CD4-positive, alpha-beta T cell treated with Interferon gamma for 1 hour (primary cell): ENCODE measurements at regions not wholly inside any gene's neighbourhood (a gene's known extent, or its start where the extent isn't known, plus 50 kb on each side); places are given as distances from the start of the nearest gene placed in this dataset.

Experiments
- DNase-seq: peaks from one replicate; pipeline ENCODE4 v3.0.0-alpha.2; 2020

DNA sequence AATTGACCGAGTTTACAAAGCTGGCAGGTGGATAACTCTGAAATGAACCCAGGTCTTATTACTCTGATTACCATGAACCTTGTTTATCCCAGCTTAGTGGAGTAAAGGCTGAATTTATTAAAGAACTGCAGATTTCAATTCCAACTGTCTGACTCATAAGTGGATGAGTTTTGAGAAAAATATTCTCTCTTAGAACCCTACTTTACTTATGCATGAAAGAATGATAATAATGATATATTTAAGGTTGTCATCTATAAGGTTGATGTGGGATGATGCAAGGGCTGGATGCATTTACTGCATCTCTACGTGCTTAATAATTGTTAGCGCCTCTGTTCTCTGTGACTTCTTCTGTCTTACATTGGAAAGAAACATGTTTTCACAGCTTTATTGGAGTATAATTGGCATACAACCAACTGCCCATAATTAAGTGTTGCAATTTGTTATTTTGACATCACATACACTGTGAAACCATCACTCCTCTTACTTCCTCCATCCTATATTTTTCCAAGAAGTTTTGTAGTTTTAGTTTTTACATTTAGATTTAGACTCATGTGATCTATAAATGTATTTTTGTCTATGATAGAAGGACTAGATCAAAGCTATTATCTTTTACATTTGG, 771.2 kb upstream of the ARRDC4 start:
- no peak for DNase-seq

DNA sequence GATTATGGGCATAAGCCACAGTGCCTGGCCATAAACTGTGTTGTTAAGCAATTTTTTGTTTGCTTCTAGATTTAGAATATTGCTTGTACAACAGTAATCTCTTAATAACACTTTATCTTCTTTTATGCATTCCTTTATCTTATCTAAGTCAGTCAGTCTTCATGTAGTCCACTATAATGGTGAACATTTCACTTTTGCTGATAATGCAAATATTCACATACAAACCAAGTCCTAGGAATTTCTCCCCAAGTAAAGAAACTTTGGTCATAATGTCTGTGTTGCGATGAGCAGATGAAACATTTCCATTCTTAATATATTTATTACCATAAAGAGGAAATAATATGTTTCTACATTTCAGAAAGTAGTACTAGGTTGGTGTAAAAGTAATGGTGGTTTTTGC, 765.8 kb upstream of the ARRDC4 start:
- no peak for DNase-seq

DNA sequence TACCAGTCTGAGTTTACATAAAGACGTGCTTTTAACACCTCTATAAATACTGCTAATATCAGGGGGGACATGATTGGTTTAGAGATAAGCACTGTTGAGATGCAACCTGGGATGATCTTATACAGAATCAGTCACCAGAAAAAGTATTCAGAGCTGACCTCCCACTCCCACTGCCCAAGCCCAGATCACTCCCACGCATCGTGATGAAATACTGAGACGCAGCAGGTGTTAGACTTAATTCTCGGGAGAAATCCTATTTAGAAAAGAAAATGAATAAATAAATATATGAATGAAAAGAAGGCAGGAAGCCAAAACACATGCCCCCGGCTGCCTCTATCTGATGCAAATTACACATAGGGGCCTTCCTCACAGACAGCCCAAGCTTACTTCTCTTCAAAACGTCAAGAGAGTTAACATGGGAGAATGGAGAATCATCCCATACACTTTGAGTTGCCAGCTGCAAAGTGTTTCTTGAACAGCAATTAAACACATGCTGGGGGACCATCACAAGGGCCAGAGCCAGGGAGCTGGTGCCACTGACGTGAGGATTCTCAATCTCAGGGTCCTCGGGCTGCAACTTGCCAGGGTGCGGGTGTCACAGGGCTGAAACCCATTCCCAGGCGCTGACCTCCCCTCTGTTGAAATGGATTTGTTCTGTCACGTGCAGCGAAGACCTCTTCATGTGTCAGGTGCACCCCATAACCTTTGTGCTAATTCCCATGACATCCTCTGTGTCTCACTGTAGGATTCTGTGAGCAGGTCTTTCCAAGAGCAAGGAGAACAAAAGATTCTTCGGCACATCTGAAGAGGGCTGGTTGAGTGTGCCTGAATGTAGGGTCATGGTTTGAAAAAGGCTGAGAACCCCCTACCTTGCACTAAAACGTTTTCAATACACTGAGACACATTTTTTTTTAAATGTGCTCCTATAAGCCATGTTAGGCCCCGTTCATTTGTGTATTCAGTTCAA, 764.2 kb upstream of the ARRDC4 start:
- DNase-seq = no peak

DNA sequence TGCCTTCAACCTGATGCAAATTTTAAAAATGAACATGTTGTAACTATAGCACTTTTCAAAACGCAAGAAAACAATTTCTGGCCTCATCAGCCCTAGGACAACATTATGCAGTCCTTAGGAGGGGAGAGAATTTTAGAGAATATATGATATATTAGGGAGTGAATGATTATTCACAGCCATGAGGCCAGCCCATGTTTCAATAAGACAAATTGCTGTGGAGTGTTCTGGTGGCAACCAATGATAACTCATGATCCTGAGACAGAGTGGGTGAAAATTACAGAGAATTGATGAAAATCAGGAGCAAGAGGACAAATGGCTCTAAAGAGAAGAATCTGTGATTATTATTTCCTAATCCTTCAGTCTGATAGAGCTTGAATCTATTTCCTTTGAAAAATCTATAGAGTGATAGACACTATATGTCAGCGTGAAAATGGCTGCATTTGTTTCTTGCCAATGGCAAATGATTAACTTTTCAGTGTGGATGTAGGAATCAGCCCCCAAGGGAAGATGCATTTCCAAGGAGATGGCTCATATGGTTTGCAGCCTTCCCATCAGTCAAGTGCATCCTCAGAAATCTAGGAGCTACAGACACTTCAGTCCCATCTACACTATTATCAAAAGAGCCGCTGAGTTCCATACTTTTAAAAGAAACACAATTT, 761.0 kb upstream of the ARRDC4 start:
- no peak for DNase-seq

DNA sequence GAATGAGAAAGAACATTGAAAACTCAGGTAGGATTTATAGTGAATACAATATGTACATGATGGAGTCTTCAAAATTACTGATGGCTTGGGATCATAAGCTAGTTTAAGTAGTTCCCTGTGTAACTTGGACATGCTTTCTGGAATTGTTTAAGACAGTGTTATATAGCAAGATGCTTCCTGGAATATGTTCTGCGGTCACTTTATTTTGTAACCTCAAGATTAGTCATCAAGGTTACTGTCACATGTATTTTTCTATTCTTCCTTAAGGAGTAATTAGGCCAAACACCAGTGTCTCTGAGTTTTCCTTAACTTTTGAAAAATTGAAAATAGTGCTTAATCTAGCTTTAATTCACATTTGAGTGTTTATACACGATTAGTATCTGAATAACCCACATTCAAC, 760.3 kb upstream of the ARRDC4 start:
- DNase-seq = no peak

DNA sequence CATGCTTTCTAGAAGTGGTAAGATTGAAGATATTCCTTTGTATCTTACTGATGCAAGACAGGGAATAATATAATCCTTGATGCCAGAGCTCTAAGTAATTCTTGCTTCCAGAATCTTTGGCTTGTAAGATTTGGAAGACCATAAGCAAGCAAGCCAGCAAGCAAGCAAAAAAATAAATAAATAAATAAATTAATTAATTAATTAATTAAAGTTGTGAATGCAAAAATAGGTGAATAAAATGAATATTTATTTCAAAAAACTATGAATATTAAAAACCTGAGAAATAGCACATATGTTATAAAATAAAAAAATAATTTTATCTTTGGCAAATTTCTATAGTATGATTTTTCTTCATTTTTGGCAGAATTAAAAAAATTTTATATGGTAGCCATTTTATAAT, 750.2 kb upstream of the ARRDC4 start:
- no peak for DNase-seq

DNA sequence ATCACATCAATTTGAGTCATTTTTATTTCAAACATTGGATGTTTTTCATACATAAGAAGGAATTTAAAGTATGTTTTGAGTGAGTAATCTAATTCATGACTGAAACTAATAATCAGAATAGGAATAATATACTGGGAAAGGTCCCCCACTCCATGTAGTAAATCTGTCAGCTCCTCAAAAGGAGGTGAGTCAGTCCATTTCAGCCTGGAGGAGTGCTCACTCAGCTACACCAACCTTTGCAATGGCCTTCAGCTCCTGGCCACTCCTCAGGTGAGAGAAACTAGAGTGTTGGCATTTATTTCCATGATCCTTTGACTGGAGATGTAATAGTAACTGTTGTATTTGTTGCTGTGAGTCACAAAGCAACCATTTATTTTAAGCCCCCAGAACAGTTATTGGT, 744.9 kb upstream of the ARRDC4 start:
- DNase-seq = no peak

DNA sequence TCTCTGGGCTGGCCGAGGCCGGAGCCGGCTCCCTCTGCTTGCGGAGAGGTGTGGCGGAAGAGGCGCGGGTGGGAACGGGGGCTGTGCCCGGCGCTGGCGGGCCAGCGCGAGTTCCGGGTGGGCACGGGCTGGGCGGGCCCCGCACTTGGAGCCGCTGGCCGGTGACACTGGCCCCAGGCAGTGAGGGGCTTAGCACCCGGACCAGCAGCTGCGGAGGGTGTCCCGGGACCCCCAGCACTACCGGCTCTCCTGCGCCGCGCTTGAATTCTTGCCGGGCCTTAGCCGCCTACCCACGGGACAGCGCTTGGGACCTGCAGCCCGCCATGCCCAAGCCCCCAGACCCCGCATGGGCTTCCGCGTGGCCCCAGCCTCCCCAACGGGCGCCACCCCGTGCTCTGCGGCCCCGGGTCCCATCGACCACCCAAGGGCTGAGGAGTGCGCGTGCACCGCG, 736.3 kb upstream of the ARRDC4 start:
- DNase-seq = no peak

DNA sequence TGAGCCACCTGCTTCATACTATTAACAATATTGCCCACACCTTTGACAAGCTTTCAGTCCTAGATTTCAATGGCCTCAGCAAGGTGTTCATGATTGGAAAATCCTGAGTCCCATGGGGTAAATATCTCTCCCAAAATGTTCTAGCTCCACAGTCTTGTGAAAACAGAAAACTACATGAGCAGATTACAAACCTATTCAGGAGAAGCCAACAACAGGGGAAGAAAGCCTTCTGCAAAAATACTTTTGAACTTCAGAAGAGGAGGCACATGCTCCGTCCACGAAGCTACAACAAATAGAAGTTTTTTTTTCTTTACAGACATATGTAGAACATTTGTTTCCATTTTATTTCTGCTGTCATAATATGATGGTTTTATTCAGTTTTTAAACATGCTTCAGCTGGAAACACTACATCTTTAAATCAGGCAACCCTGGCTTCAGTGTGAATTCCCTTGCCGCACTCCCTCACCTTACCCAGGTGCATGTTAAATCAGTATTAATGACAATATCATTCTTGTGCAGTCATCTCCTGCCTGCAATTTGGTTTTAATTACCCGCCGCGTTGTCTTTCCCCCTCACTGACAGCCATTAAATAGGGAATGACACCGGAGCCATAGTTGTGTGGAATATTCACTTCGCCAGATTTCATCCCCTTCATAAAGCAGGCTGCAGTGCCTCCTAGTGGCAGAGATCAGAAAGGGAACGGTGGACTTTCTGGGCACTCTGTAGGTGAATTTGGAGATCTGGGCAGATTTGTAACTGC, 725.5 kb upstream of the ARRDC4 start:
- DNase-seq = no peak

DNA sequence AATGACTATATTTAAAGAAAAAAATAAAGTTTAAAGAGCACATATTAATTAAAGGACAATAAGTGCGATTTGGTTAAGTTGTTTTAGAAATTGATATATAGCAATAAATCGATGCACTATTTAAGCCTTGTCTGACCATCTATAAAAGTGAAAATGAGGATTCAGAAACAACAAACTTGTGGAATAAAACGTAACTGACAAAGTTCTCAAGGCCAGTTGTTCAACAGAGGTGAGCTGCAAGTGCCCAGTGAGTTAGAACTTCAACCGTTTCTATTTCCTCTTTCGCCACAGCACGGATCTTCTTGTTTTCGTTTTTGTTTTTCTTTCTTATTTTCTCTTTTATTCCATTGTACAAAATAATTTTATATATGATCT, 724.9 kb upstream of the ARRDC4 start:
- no peak for DNase-seq

DNA sequence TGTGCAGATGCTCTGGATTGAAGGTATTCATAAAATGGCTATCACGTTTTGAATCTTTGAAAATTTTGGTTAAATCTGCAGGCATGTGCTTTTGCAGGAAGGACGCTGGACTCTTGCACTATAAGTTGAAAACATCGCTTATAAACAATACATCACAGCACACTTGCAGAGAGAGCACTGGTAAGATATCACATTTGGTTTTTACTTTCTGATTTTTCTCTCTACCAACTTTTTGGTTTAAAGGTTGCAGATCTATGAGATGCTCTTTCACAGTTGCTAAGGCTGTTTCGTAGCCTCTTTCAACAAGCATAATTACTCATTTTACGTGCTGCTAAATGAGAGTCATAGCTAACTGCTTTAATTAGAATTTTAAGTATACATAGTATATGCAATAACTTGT, 724.4 kb upstream of the ARRDC4 start:
- no peak for DNase-seq

DNA sequence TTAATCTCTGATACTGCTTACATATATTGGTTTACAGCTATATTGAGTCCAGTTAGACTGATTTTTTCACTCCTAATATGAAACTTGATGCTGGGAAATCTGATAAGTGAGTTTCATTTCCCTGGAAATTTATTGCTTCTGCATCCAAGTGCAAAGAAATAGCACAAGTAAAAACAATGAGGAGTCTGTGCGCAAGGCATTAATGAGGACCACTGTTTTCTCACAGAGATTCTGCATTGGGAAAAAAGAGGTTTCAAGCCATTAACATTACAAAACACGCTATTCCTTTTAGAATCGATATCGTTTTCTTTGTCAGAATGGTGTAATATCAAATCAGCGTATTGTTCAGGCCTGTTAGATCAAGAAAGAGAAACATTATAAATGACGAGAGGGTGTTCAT, 723.3 kb upstream of the ARRDC4 start:
- DNase-seq = no peak

DNA sequence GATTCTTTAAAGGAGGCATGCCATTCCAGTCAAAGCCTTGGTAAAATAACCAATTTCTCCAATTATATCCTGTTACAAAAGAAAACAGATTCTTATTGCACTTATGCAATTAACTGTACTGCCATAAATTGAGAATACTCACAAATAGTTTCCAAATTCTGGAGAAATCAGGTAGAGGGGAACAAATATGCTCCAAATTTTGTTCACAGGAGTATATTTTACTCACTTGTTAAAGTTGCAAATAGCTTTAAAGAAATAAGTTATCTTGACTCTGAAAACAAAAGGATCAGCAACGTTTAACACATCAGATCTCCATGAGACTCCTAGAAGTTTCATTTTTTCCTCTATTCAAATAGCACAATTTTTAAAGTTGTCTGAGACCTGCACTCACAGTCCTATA, 712.1 kb upstream of the ARRDC4 start:
- no peak for DNase-seq

DNA sequence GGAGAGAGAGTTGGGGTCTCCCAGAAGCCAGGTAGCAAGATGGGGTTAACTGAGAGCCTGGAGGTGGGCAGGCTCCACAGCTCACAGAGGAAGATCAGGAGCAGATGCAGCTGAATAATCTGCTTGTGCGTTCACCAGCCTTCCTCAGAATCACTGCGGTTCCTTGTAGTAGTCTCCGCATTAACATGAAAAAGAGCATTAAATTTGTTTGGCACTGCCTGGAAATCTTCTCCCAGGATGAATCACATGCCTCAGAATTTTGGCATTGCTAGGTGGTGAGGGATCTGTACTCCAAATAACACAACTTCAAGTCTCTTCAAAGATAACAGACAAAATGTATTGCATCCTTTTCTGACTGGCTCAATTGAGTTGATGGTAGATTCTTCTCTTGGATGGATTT, 700.6 kb upstream of the ARRDC4 start:
- DNase-seq = no peak

DNA sequence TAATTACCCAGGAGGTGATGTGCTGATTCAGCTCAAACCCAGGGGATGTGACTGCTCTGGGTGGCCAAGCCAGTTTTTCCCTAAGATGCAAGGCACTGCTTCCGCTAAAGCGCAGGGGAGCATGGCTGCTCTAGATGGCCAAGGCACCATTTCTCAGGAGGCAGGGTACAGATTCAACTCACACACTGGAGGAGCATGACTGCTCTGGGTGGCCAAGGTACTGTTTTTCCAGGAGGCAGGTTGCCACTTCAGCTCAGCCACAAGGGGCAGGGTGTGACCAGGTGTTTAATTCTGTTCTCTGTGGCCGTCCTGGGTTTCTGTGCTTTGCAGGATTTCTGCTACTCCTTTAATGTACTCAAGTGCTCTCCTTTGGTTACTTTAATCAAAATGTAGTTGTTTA, 659.3 kb upstream of the ARRDC4 start:
- DNase-seq = no peak

DNA sequence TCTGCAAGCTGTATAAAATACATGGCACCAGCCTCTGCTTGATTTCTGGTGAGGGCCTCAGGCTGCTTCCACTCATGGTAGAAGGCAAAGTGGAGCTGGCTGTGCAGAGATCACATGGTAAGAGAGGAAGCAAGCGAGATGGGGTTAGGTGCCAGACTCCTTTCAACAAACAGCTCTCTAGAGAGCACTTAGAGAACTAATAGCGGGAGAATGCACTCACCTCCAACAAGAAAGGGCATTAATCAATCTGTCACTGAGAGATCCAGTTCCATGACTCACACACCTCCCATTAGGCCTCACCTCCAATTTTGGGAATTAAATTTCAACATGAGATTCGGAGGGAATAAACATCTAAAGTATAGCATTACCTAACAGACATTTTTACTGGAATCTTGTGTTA, 644.1 kb upstream of the ARRDC4 start:
- no peak for DNase-seq

DNA sequence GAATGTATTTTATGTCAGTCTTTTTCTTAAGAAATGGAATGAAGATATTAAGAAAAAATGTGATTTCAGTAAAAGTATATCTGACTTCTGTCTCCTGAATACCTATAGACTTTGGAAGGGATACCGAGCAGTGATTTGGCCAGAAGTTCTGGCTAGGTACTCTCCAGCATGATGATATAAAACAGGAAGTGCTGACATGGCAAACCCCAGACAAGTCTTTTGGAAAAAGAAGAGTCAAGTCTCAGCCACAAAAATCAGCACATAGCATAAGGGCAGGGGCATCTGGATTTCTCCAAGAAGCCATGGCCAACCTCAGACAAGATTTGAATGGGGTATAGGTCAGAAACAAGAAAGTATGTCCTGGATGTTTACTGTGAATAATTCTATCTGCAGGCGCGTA, 643.3 kb upstream of the ARRDC4 start:
- DNase-seq = no peak

DNA sequence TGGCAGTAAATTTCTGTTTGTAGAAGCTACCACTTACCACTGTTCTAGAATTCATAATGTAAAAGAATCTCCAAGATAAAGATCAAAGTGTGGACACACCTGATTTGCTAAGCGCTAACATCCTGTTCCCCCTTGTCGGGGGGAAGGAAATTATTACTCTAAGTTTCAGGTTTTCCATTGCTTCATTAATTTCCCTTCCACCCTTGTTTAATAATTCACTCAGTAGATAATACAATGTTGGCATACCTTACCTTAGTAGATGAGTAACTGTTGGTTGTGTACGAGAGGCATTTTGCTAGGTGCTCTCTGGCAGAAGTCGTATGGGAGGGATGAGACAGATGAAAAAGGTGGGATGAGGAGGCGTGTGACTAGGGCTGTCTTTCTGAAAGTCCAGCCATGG, 641.2 kb upstream of the ARRDC4 start:
- no peak for DNase-seq

DNA sequence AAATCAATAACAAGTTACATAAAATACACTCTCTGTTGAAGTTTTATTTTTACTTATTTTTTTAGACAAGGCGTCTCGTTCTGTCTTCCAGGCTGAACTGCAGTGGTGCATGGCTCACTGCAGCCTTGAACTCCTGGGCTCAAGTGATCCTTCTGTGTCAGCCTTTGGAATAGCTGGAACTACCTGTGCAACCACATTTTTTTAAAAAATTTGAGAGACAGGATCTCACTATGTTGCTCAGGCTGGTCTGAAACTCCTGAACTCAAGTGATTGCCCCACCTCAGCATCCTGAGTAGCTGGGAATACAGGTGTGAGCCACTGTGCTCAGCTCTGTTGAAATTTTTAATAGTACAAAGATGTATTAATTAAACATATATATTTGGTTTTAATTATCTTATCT, 614.3 kb upstream of the ARRDC4 start:
- DNase-seq = no peak

DNA sequence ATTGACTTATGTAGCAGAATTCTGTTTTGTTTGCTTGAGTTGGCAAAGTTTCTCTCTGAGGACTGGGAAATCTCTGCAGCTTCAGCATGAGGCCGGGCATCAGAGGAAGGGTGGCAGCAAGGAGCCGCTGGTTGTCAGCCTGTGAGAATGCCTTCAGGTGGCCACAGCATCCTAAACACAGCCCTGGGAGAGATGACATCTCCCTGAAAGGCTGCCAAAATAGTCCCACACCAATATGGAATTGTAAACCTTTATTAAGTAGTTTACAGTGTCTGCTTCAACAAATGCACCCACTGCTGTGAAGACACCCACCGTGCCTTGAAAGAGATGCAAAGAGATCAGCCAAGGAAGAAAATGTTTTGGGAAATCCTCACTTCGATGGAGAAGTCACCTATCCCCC, 609.7 kb upstream of the ARRDC4 start:
- no peak for DNase-seq

DNA sequence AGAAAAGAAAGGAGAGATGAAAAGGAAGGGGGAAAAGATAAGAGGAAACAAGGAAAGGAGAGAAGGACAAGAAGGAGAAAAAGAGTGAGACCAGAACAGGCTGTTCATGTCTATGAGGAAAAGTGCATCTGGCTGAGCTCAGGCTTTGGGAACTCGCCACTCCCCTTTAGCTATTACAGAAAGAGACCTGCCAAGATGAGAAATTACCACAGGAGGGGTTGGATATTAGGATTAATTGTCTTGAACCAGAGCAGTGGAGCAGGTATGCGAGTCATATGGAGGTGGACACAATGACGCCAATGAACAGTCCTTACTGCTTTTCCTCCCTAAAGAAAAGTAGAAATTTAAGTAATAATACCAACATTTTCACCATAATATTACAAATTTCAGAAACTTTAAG, 577.0 kb upstream of the ARRDC4 start:
- no peak for DNase-seq

DNA sequence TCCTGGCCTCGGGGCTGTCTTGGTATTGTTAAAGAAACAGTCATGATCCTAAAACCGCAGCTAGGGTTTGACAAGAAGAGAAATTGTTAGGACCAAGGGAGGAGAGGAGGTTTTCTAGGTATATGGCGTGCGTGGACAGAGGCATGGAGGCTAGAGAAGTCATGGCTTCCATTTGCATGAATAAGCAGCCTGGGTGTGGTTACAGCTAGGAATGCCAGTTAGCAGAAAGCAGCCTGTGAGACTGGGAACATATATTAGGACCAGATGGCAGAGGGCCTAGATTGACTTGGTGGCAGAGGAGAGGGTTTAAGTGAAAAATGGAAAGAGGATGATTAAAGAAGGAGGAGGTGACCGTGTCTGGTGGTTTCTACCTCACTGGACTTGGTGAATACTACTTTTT, 573.6 kb upstream of the ARRDC4 start:
- no peak for DNase-seq

DNA sequence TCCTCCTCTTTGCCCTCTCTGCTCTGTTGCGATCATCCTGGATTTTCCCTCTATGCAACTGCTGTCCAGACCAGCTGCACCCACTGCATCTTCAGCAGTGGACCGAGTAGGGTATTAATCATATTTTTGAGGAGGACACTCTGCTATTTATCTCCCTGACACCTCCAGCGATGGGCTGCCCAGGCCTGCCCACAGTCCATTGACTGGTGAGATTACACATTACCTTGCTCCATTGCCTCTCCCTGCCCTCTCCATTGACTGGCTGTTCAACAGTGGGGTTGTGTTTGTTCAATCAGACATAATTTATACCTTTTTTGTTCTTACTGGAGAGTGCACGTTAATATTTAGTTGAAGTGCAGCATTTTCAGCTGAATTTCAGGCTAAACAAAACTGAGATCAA, 559.3 kb upstream of the ARRDC4 start:
- no peak for DNase-seq
